HG02798 (cell line): ENCODE measurements at regions not wholly inside any gene's neighbourhood (a gene's known extent, or its start where the extent isn't known, plus 50 kb on each side); places are given as distances from the start of the nearest gene placed in this dataset.

Source experiments
- ATAC-seq: cut with Tn5 transposase; IDR thresholded peaks from one replicate; pipeline ENCODE4 v1.9.1; 2021; ENCODE audit warnings: mild to moderate bottlenecking; ENCODE audit not compliant: unreplicated experiment, poor library complexity

GRCh38 chr11:112858289-112859023 lies 102.8 kb upstream of the NCAM1 start:
- no peak for ATAC-seq

GRCh38 chr11:112859787-112860186 lies 101.4 kb upstream of the NCAM1 start:
- no peak for ATAC-seq

GRCh38 chr11:112861356-112861755 lies 99.9 kb upstream of the NCAM1 start:
- ATAC-seq: no peak

- ATAC-seq: no peak
These were observed 97.9 kb upstream of the NCAM1 start for GRCh38 chr11:112863305-112863704.

GRCh38 chr11:112864672-112865071 lies 96.5 kb upstream of the NCAM1 start:
- no peak for ATAC-seq

- no peak for ATAC-seq
These were observed 89.2 kb upstream of the NCAM1 start for GRCh38 chr11:112871909-112872500.

- ATAC-seq: no peak
These were observed 86.2 kb upstream of the NCAM1 start for GRCh38 chr11:112874980-112875379.

GRCh38 chr11:112877581-112877980 lies 83.6 kb upstream of the NCAM1 start:
- ATAC-seq: no peak

GRCh38 chr11:112878033-112878601 lies 83.1 kb upstream of the NCAM1 start:
- ATAC-seq: no peak

- no peak for ATAC-seq
These were observed 80.7 kb upstream of the NCAM1 start for GRCh38 chr11:112880495-112880894.

GRCh38 chr11:112881461-112881860 lies 79.8 kb upstream of the NCAM1 start:
- no peak for ATAC-seq

- ATAC-seq: no peak
These were observed 78.5 kb upstream of the NCAM1 start for GRCh38 chr11:112882494-112883381.

GRCh38 chr11:112884012-112884767 lies 77.0 kb upstream of the NCAM1 start:
- no peak for ATAC-seq

- no peak for ATAC-seq
These were observed 75.3 kb upstream of the NCAM1 start for GRCh38 chr11:112885744-112886433.

GRCh38 chr11:112886434-112887370 lies 74.5 kb upstream of the NCAM1 start:
- no peak for ATAC-seq

GRCh38 chr11:112889446-112889845 lies 71.8 kb upstream of the NCAM1 start:
- no peak for ATAC-seq

GRCh38 chr11:112899235-112900006 lies 61.8 kb upstream of the NCAM1 start:
- ATAC-seq: no peak

- ATAC-seq: no peak
These were observed 59.3 kb upstream of the NCAM1 start for GRCh38 chr11:112901924-112902323.
